T-helper 1 cell treated with Interleukin-12 subunit alpha and Interleukin-12 subunit beta and Interleukin-4 antibody, amounts not matched to agents 30 ng/mL and 1 ng/mL, for 36 hours (primary cell): ENCODE measurements at regions not wholly inside any gene's neighbourhood (a gene's known extent, or its start where the extent isn't known, plus 50 kb on each side); places are given as distances from the start of the nearest gene placed in this dataset.

Source experiments
- intact Hi-C: fragments of 100-400 bp; cut with micrococcal nuclease; formaldehyde crosslinking; loops from one replicate; pipeline ENCODE4 v1.15.1; 2024

- intact Hi-C loops, result no loop called here
Observed at GRCh38 chr2:67865917-67866316, 196.9 kb downstream of the C1D start.

- intact Hi-C loops, result no loop called here
Observed at GRCh38 chr2:67867735-67868134, 195.1 kb downstream of the C1D start.

- intact Hi-C loops, result no loop called here
Observed at GRCh38 chr2:67871686-67872412, 191.0 kb downstream of the C1D start.

- intact Hi-C loops, result no loop called here
Observed at GRCh38 chr2:67872481-67872880, 190.3 kb downstream of the C1D start.

GRCh38 chr2:67873916-67874315 is 188.9 kb downstream of the C1D start:
- intact Hi-C loops, result no loop called here

GRCh38 chr2:67876176-67876575 is 186.6 kb downstream of the C1D start:
- intact Hi-C loops, result no loop called here

- intact Hi-C loops, result no loop called here
Observed at GRCh38 chr2:67877301-67877700, 185.5 kb downstream of the C1D start.

- intact Hi-C loops, result no loop called here
Observed at GRCh38 chr2:67878743-67879142, 184.1 kb downstream of the C1D start.

GRCh38 chr2:67879586-67880290 is 183.1 kb downstream of the C1D start:
- intact Hi-C loops, result no loop called here

- intact Hi-C loops, result no loop called here
Observed at GRCh38 chr2:67880291-67880761, 182.5 kb downstream of the C1D start.

- intact Hi-C loops, result no loop called here
Observed at GRCh38 chr2:67881816-67882215, 181.0 kb downstream of the C1D start.

GRCh38 chr2:67883316-67884087 is 179.3 kb downstream of the C1D start:
- intact Hi-C loops, result no loop called here

GRCh38 chr2:67888351-67889005 is 174.3 kb downstream of the C1D start:
- intact Hi-C loops, result no loop called here

- intact Hi-C loops, result no loop called here
Observed at GRCh38 chr2:67889056-67889455, 173.7 kb downstream of the C1D start.

- intact Hi-C loops, result no loop called here
Observed at GRCh38 chr2:67891642-67892041, 171.2 kb downstream of the C1D start.

- intact Hi-C loops, result no loop called here
Observed at GRCh38 chr2:67892339-67892846, 170.4 kb downstream of the C1D start.

GRCh38 chr2:67895227-67895941 is 167.4 kb downstream of the C1D start:
- intact Hi-C loops, result no loop called here

GRCh38 chr2:67896076-67896475 is 166.7 kb downstream of the C1D start:
- intact Hi-C loops, result no loop called here

- intact Hi-C loops, result no loop called here
Observed at GRCh38 chr2:67896476-67896875, 166.3 kb downstream of the C1D start.

- intact Hi-C loops, result no loop called here
Observed at GRCh38 chr2:67898595-67898994, 164.2 kb downstream of the C1D start.

GRCh38 chr2:67899187-67899586 is 163.6 kb downstream of the C1D start:
- intact Hi-C loops, result no loop called here
